ENCODE measurements at regions not wholly inside any gene's neighbourhood (a gene's known extent, or its start where the extent isn't known, plus 50 kb on each side); places are given as distances from the start of the nearest gene placed in this dataset.

DNA sequence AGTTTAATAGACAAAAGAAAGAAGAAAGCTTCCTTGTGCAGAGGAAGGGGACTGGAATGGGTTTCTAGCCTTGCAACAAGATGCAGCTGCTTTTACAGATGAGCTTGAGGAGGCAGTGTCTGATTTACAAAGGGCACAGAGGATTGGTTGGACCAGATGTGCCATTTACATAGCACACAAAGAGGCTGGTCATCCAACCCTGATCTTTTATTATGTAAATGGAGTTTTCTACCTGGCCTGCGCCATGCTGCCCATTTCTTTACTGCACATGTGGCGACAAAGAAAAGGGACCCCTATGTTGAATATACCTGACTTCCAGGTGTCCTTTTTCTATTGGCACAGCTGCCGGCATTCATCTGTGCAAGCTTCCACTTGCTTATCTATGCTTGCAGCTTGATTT, 409.4 kb upstream of the FRG2C start:
- no peak overlapping the region for H4K8ac ChIP-seq (ENCODE audit: low read depth in 2 of 2, low read length in 2 of 2)
- no peak overlapping the region for H3K14ac ChIP-seq (replicated peaks; ENCODE audit: low read depth, low read length)
- H3K36me3 ChIP-seq (ENCODE audit: control insufficient read depth, insufficient read depth, low read length): no peaks in the 10 kb centered on the region
- no TSS peak for BruUV-seq (replicated peaks)
- no peak overlapping the region for H2AK9ac ChIP-seq (replicated peaks; ENCODE audit: low read depth, low read length, poor library complexity)
- no peak overlapping the region for H2BK120ac ChIP-seq (ENCODE audit: low read depth, low read length)
- TF ChIP-seq MAFK (IDR thresholded peaks at IDR 0.05; ENCODE audit: low read depth, low read length): no peak
- TF ChIP-seq USF2 (IDR thresholded peaks at IDR 0.05; ENCODE audit: low read depth, low read length): no peak
- TF ChIP-seq NFE2L2 (IDR thresholded peaks at IDR 0.05; ENCODE audit: low read depth, low read length): no peak
- no peak for TF ChIP-seq RFX5 (IDR thresholded peaks at IDR 0.05; ENCODE audit: low read depth, low read length)
- TF ChIP-seq CTCF (conservative IDR thresholded peaks at IDR 0.05; ENCODE audit: low read depth, low read length): no peak
- no peak for TF ChIP-seq SMC3 (IDR thresholded peaks at IDR 0.05; ENCODE audit: low read depth, low read length)
- no peak for TF ChIP-seq CHD1 (IDR thresholded peaks at IDR 0.05; ENCODE audit: low read depth, low read length)
- TF ChIP-seq FOS (IDR thresholded peaks at IDR 0.05; ENCODE audit: low read depth, low read length): no peak
- no peak for TF ChIP-seq RAD21 (IDR thresholded peaks at IDR 0.05; ENCODE audit: low read length)
- TF ChIP-seq ELK1 (IDR thresholded peaks at IDR 0.05; ENCODE audit: borderline replicate concordance, low read depth, low read length): no peak
- TF ChIP-seq RCOR1 (IDR thresholded peaks at IDR 0.05; ENCODE audit: insufficient replicate concordance, low read length): no peak
- TF ChIP-seq MAZ (IDR thresholded peaks at IDR 0.05; ENCODE audit: borderline replicate concordance, low read depth, low read length): no peak
- TF ChIP-seq CEBPB (IDR thresholded peaks at IDR 0.05; ENCODE audit: low read depth, low read length): no peak
- TF ChIP-seq BHLHE40 (IDR thresholded peaks at IDR 0.05; ENCODE audit: low read depth, low read length): no peak
- ChIA-PET CTCF (no interaction called here), POLR2A (ENCODE audit: unreplicated experiment) (no interaction called here)
- H3K4me2 ChIP-seq (ENCODE audit: low read depth, low read length): no peak overlapping the region
- ATAC-seq (ENCODE audit: low read depth) (no peak), DNase-seq (no peak)
- H3K18ac ChIP-seq (ENCODE audit: low read depth, low read length): no peak overlapping the region
- intact Hi-C loops (cut with micrococcal nuclease) (no loop called here), in situ Hi-C loops (cut with MboI; ENCODE audit: low sequenced_read_pairs) (no loop called here), dilution Hi-C loops (cut with HindIII; ENCODE audit: low sequenced_read_pairs, unreplicated experiment) (no loop called here)
- WGBS, 2 experiments (ENCODE audit: extremely low coverage in 2 of 2, insufficient read length in 1 of 2): no CpG with 5 or more reads among the region's 3 CpGs
- no peaks in the 10 kb centered on the region for H3K27me3 ChIP-seq (ENCODE audit: control insufficient read depth, insufficient read depth, low read length)
- H4K20me1 ChIP-seq (ENCODE audit: insufficient read depth, low read length): no peaks in the 10 kb centered on the region
- no peak overlapping the region for H2BK15ac ChIP-seq (ENCODE audit: low read depth, low read length)
- H2AFZ ChIP-seq (replicated peaks; ENCODE audit: low read length, poor library complexity): no peak overlapping the region
- H3K4me3 ChIP-seq (ENCODE audit: insufficient read depth, low read depth, low read length): no peak overlapping the region
- no peak overlapping the region for H2BK20ac ChIP-seq (ENCODE audit: low read depth, low read length)
- no peak overlapping the region for H3K9ac ChIP-seq (ENCODE audit: low read depth, low read length)
- H3K9me3 ChIP-seq (ENCODE audit: control insufficient read depth, insufficient read depth, low read length): no peaks in the 10 kb centered on the region
- H3K79me1 ChIP-seq (ENCODE audit: low read depth in 1 of 2, low read length in 2 of 2): no peaks in the 10 kb centered on the region
- H3K56ac ChIP-seq (ENCODE audit: extremely low read depth, insufficient read depth, low read length): no peak overlapping the region
- H3K9me1 ChIP-seq (ENCODE audit: insufficient read depth, low read length): no peaks in the 10 kb centered on the region
- no peak overlapping the region for H4K91ac ChIP-seq (ENCODE audit: insufficient read depth, low read depth, low read length)
- H2AK5ac ChIP-seq (ENCODE audit: low read depth, low read length): no peak overlapping the region
- H3K4ac ChIP-seq (ENCODE audit: low read depth, low read length): no peak overlapping the region
- no peaks in the 10 kb centered on the region for H3K4me1 ChIP-seq (ENCODE audit: control insufficient read depth, insufficient read depth, low read length)
- no peak overlapping the region for H2BK5ac ChIP-seq (ENCODE audit: low read depth, low read length, poor library complexity, severe bottlenecking)
- H3K23ac ChIP-seq (ENCODE audit: low read depth, low read length): no peak overlapping the region
- no peak overlapping the region for H3K27ac ChIP-seq (ENCODE audit: insufficient read depth, low read length)
- H4K5ac ChIP-seq (ENCODE audit: low read depth, low read length): no peak overlapping the region

Data from IMR-90 (cell line).